Endometrium (tissue), 2 donors: ENCODE measurements at regions not wholly inside any gene's neighbourhood (a gene's known extent, or its start where the extent isn't known, plus 50 kb on each side); places are given as distances from the start of the nearest gene placed in this dataset.
"Not testable (repeated sequence)": the region's sequence is repeated elsewhere in the genome, so short reads cannot be mapped to it uniquely, and the experiment has no call there.

ENCODE experiments used
- FAIRE-seq: peaks from 2 replicates; lab custom pipeline; 2012; peaks lifted over from hg19 to GRCh38; lab: Jason Lieb, UNC
- donor health status: control.
- donor health status: control.

DNA sequence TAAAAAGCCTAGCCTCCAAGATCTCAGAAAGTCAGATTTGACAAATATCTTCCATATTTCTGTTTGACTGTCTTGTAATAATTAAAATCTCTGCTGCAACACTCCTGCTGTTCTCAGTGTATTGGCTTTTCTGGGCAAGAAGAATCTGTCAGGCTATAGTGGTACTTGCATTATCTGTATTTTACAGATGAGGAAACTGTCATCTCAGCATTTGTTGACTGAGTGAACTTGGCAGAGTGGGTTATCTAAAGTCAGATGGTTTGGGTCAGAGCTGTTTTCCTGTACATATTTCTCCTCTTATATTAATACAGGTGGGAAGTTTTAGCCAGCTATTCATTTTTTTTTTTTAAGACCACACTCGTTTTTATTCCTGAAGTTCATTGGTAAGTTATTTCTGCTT, 1378.2 kb upstream of the PCDH20 start:
- FAIRE-seq = no peak

DNA sequence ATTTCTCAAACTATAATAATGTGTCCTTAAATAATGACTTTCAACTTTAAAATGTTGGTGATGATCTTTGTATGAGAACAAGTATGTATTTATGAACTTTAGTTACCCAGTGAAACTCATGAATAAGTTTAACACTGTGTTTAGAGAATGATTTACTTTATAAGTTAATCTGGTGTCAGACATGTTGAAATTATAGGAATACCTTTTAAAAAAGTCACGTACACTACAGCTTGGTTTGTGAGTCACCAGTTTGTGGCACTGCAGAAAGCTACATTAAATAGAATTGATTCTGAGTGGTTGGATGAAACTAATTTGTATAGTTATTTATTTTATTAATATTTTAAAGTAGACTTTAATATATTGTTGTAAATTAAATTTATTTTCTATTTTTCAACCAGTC, 1366.2 kb upstream of the PCDH20 start:
- no peak for FAIRE-seq

DNA sequence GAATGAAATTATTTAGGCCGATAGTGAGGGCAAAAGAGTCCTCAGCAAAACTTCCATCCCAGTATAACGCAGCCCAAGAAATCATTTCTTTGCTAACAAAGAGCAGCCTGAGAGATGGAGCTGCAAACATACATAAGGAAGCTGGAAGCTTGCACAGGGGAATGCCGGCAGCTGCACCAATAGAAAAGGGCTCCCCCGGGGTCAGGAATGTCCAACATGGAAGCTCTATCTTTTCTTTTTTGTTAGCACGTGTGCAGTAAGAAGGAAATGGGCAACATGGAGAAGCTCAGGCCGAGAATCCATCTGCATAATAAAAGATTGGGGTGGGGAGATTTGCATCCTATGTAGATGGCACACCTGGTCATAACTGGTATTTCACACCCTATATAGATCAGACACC, 1363.5 kb upstream of the PCDH20 start:
- FAIRE-seq = no peak

DNA sequence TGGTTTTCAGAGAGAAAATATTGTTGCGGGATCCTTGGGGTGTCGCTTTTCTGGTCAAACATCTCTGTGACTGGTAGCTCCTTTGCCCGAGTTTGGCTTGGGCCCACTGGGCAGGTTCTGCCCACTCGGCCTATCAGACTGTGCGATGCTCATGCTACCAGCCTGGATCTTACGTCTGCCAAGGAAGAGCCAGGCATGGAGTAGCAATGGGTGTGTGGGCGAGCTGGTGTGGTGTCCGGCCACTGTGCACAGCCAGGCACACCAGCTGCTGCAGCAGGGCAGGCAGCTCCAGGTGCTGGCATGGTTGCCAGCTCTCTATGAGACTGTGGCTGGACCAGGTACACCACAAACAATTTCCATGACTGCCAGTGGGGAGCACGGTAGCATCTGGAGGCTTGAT, 1351.8 kb upstream of the PCDH20 start:
- no peak for FAIRE-seq

DNA sequence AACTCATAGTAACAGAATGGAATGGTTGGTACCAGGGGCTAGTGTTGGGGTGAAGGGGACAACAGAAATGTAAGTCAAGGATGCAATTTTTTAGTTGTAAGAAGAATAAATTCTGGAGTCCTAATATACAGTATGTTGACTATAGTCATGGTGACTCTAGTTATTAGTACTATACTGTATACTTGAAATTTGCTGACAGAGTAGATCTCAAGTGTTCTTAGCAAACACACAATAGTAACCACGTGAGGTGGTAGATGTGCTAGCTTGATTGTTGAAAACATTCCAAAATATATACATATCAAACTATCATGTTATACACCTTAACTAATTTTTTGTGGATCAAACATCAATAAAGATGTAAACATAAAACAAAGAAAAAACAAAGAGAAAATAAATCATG, 1345.1 kb upstream of the PCDH20 start:
- FAIRE-seq = no peak

DNA sequence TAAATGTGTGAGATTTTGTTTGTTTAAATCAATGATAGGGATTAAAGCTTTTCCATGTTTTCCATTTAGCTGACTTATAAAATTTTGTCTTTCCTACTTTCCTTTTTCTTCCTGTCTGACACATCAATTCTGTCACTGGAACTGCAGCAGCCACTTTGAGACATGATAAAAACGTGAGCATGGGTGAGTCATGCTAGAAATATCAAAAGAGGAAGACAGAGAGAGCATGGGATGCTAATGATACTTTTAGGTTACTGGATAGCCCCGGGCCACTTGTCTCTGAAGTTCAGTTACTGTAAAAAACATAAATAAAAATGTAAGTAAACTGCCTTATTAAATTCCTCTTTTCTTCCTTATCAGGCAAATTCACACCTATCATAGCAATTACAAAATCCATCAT, 1332.0 kb upstream of the PCDH20 start:
- FAIRE-seq = no peak

DNA sequence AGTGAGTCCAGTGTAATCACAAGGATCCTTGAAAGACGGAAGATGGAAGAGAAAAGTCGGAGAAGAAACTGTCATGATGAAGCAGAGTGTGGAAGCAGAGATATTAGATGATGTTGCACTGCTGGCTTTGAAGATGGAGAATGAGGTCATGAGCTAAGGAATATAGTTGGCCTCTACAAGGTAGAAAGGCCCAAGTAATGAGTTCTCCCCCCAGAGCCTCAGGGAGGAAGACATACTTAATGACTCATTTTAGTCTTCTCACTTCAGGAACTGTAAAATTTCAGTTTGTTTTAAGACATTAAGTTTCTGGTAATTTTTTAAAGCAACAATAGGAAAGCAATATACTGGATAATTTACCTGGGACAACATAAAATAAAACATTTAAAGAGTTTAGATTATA, 1331.5 kb upstream of the PCDH20 start:
- no peak for FAIRE-seq

DNA sequence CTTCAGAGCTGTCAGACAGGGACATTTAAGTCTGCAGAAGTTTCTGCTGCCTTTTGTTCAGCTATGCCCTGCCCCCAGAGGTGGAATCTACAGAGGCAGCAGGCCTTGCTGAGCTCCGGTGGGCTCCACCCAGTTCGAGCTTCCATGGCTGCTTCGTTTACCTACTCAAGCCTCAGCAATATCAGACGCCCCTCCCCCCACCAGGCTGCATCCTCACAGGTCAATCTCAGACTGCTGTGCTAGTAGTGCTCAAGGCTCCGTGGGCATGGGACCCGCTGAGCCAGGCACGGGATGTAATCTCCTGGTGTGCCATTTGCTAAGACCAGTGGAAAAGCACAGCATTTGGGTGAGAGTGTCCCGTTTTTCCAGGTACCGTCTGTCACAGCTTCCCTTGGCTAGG, 1314.1 kb upstream of the PCDH20 start:
- not testable (repeated sequence) for FAIRE-seq

DNA sequence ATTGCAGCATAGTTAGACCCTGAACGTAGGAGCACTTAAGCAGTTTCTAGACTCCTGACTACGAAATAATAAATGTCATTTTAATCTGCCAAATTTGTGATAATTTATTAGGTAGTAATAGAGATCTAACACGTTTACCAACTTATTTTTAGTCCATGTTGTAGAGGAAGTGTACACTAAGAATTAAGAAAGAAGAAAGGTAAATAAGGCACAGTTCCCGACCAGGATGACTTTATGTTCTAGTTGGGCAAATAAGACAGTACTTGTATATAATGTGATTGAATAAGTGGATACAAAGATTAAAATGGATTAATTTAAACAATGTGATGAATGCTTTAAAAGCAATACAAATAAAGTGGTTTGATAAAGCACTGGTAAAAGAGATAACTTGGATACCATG, 1306.2 kb upstream of the PCDH20 start:
- FAIRE-seq = no peak

DNA sequence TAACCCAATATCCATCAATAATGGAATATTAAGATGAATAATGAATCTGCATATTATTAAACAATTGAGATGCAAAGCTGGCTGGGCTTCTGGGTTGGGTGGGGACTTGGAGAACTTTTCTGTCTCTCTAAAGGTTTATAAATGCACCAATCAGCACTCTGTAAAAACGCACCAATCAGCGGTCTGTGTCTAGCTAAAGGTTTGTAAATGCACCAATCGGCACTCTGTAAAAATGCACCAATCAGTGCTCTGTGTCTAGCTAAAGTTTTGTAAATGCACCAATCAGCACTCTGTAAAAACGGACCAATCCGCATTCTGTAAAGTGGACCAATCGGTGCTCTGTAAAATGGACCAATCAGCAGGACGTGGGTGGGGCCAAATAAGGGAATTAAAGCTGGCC, 1296.3 kb upstream of the PCDH20 start:
- FAIRE-seq = not testable (repeated sequence)

DNA sequence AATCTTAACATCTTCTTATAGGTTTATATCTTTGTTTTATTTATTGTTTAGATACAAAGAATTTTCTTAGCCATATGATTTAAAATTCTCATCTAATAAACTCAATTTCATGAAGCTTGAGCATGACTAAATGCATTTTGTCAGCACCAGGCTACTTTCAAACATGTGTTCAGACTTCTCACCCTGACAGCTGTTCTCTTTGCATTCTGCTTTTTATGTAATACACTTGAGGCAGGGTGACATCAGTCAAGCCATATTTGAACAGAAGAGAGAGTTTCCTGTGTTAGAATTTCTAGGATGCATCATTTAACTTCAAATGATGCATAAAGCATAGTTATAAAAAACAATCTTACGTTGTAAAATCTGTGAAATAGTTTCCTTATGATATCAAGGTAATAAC, 1295.1 kb upstream of the PCDH20 start:
- FAIRE-seq = no peak

DNA sequence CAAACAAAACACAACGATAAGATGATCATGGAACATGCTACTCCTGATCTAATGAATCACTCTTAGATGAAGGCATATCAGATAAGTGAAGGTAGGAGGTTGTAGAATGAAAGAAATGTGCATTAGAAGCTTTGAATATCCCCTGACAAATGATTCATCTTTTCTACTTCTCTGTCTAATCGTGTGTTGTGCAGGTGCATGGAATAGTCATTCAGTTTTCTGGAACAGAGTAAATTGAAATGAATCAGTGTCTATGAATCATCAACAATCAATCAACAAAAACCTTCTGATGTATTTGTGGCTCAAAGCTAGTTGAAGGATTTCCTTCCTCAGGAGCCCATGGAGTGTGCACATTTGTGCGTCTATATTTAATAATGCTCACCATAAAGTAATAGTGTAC, 1290.4 kb upstream of the PCDH20 start:
- no peak for FAIRE-seq

DNA sequence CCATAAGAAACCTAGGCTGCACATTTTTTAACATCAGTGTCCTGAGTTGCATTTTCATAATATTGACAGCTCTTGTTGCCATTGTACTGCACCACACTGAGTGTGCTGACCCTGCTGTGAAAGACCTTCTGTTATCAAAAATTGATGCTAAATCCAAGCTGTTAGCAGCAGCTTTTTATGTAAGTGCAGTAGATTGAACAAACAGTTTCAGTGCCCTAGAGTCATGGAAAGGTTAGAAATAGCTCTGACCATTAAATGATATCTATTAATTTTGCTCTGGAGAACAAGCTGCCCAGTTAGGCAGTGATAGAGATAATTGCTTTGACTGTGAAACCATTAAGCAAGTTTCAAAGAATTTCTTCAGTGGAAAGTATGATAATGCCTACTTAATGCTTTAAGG, 1289.2 kb upstream of the PCDH20 start:
- FAIRE-seq = no peak

DNA sequence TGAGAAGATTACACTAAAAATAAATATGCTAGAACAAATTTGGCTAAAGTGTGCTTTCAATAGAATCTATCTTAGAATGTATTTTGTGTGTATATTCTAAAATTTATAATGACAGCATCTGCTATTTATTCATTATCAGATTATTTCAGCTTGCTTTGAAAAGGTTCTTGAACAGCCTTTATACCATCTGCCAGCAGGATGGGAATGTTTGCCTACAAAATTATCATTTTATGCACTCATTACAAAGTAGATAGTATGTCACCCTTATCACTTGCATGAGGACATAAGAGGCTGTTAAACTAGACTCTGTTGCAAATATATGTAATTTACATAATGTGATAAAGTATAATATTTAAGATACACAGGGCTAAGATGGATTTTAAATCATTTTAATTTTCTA, 1286.9 kb upstream of the PCDH20 start:
- FAIRE-seq = no peak

DNA sequence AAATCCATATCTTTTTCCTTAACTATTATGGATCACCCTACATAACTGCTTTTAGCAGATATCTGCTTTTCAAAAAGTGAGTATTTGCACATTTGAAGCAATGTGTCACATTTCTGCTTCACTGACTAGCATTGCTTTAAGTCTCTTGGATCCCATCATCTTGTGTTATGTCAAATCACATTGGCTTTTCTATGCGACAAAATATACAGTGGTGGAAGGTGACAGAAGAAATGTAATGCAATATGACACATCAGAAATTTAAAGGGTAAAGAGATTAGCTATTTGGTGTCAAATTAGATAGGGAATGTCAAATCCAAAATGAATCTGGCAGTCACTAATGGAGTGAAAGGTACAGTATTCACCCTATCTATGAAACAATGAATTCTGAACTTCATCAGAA, 1282.1 kb upstream of the PCDH20 start:
- FAIRE-seq = no peak

DNA sequence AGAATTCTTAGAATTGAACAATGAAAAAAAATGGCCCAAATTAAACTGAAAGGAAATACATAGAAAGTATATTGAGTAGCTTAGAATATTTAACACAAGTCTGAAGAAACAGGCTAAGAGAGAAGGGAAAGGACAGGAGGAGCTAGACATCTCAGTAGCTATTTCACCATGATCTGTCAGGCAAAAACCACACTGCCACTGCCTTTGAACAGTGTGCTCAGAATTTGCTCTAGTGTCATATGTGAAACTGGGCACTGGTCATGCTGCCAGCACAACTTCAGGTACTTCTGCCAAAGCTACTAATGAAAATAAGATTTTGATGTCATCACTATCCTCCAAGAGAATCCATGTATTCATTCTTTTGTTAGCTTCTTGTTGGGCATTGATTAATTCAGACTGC, 1280.8 kb upstream of the PCDH20 start:
- FAIRE-seq = no peak

DNA sequence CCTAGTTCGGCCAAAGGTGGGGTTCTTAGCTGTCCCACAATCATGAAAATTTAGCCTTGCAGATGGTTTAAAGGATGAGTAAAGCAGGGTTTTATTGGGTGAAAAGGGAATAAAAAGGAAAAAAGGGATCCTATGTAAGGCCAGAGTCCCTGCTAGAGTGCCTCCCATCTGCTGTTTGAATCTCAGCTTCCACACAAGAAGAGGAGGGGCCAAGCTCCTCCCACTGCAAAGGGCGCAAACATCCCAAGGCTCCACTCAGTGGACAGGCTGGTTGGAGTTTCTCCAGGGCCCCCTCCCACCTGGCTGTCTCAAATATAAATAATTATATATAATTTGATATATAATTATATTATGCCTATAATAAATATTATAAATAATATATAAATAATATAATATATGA, 1272.1 kb upstream of the PCDH20 start:
- no peak for FAIRE-seq

DNA sequence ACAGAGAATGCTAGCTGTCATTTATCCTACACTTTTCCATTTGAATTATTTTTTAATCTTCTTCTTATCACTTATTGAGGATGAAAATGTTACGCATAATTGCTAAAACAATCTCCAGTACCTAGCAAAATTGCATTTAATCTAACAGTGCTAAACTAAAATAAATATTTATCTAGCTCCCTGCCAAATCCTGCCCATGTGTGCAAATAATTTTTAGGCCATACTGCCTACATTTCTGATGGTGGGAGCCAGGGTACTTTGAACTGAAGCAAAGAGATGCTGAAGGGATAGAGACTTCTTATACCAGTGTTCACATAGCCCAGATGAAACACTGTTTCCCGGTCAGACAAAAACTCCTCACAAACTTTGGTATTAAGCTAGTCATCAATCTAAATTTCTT, 1268.7 kb upstream of the PCDH20 start:
- FAIRE-seq = no peak

DNA sequence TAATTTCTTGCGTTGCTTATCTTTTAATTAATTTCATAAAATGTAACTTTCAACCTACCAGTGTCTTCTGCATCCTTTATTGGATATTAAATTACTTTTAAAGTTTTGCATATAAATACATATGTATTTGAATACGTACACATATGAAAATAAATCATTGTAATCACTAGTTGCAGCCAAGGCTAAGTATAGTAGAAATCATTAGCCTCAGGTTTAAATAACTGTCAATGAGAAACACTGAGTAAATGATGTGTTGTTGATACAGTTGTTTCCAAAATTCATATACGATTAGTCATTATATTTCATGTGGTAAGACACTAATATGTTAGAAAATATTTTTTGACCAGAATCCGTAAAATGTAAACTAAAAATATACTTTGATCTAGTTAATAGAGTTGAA, 1267.1 kb upstream of the PCDH20 start:
- peak; percentile 12 for FAIRE-seq

DNA sequence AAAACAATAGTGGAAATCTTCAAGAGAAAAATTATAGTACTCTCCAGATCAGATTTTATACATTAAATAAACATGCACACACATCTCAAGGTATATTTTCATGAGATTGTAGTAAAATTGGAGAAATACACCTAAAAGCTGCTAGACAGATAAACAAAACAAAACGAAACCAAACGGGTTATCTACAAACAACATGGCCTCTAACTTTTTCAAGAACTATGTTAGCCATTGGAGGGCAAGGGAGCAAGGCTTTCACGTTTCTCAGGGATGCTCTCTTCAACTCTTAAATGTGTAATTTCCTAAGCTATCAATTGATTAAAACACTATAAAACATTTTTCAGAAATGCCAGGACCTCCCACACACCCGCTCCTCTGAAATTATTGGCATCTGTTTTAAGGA, 1262.4 kb upstream of the PCDH20 start:
- no peak for FAIRE-seq

DNA sequence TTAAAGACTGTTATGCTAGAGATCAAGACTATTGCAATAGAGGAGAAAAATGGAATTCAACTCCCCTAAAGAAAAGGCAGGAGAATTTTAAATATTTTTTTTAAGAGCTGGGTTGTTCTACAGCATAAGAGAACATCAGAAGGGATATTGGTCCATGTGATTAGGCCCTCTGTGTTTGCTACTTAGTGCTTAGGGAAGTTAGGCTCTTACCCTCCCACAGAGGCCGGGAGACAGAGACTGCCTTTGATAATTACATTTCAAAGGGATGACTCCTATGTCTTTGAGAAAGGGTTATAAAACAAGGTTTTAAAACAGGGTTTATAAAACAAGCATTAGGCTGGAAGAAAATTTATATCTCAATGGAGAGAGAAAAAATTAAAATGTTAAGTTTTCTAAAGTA, 1248.1 kb upstream of the PCDH20 start:
- FAIRE-seq = no peak

DNA sequence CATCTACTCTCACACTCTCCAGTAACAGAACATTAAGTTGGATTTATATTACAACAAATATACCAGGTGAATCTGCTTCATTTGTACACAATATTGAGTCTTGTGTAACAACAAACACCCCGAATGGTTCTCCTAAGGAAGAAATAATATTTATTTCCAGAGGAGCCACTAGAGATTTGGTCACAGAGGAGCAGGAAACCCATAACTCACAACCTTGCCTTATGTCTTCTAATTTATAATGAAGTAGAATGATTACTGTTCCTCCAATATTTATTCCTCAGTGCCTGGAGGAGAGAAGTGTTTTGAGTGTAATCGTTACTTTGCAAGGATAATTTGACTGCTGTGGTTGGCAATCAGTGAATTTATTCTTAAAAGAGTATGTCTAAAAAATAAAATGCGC, 1243.7 kb upstream of the PCDH20 start:
- no peak for FAIRE-seq

DNA sequence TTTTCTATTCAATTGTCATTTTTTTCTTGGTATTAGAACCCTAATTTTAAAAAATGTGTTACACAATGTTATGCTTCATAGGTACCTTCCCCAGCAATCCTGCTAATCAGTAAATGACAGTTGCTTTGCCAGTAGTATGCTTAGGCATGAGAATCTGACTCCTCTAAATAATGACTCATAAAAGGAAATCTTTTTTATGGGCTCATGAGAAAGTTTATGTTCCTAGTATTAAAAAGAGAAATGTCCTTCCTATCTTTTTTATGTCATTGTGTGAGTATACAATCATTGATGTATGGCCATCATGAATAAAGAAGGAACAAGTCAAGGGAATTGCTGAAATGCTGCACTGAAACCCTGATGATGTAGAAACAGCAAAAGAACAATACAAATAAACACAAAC, 1237.7 kb upstream of the PCDH20 start:
- no peak for FAIRE-seq

DNA sequence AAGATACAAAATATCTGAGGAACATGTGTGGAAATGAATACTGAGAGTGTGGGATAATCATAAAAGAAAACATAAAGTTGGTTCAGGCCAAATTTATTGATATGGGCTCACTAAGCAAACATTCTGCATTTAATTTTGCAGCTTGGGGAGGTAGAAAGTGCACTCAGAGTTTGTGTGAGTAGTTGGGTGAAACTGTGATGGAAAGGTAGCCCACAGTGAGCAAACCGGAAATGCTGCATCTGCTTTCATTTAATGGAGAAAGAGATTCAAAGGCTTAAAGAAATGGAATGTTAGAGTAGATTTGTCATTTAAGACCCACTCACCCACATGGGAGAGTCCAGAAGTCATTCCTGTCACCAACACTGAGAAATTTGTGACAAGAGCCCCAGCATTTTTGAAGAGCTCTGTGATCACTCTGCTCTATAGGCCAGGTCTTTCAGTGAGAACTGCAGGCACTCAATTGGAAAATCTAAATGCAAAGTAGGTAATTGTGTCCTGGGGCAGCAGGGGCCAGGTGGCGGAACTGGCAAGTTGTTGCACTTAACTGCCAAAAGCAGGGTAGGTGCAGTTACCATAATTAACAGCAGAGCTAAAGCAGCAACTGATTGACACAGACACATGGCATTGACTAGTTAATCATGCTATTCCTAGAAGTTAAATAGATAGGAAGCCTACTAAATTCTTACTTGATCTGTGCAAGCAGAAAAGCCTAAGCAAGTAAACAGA, 1228.3 kb upstream of the PCDH20 start:
- no peak for FAIRE-seq

DNA sequence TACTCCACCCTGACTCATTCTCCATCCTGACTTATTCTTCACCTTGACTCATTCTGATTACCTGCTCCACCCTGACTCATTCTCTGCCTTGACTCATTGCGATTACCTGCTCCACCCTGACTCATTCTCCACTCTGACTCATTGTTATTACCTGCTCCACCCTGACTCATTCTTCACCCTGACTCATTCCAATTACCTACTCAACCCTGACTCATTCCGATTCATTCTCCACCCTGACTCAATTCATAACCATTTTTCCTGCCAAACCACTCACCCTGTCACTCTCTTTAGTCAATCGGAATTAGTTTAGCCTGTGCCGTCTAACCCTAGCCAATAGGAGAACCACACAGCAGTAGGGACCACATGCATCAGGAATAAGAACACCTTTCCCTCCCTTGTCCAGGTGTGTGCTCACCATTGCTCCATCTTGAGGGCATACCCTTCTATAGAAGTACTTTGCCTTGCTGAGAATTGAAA, 1227.4 kb upstream of the PCDH20 start:
- FAIRE-seq = no peak
